Hepatocyte (in vitro differentiated cells): ENCODE measurements at regions not wholly inside any gene's neighbourhood (a gene's known extent, or its start where the extent isn't known, plus 50 kb on each side); places are given as distances from the start of the nearest gene placed in this dataset.

Source experiments
- CTCF ChIP-seq: fragments of 200-600 bp; sonication (generic); IDR thresholded peaks from 2 replicates; pipeline ENCODE4 v1.5.1; 2016; ENCODE audit warnings: antibody characterized with exemption, mild to moderate bottlenecking; ENCODE audit not compliant: poor library complexity
- EZH2 ChIP-seq: fragments of 200-600 bp; sonication (generic); IDR thresholded peaks from 2 replicates; pipeline ENCODE4 v1.6.1; 2016; ENCODE audit warnings: antibody characterized with exemption, mild to moderate bottlenecking, borderline replicate concordance
- EZH2phosphoT487 ChIP-seq: fragments of 200-600 bp; sonication (generic); IDR thresholded peaks from one replicate; pipeline ENCODE4 v1.6.1; 2018; ENCODE audit warnings: antibody characterized with exemption, mild to moderate bottlenecking, low read depth, moderate library complexity; ENCODE audit not compliant: unreplicated experiment, severe bottlenecking

DNA sequence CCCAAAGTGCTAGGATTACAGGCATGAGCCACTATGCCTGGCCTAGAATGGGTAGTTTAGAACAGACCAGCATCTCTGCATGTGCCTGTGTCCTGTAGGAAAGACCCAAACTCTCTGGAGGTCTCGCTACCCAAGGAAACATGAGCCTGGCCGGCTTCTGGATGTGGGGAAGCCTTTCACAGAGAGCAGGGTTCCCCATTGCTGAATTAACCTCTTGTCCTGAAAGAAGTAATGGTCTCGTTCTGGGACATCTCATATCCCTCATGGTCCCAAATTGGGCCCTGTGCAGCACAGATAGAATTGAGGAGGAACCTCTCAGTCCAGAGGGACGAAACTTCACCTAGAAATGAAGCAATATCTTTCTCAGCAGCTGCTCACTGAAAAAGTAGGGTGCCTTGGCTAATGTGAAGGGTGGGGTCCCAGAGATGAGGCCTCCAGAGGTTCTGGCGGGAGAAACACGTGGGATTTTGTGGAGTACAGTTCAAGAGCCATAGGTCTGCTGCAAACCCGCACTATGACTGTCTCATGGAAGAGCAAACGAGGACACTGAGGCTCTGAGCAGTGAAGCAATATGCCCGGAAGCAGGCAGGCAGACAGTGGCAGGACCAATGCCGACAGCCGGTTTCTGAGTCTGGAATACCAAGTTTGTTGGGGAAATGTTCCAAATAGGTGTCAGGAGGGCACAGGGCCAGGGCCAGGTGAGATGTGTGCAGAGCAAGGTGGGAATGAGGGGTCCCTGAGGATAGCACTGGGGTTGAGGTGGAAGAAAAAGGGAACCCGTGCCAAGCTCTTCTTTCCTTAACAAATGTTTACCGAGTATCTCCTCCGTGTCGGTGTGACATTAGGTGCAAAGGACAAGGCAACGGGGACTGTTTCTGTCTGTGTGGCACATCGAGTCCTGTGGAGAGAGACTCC, 121.0 kb upstream of the TWIST2 start:
- no peak for TF ChIP-seq CTCF
- TF ChIP-seq EZH2phosphoT487 = no peak
- no peak for TF ChIP-seq EZH2
